SU-DHL-6 (cell line): ENCODE measurements at regions not wholly inside any gene's neighbourhood (a gene's known extent, or its start where the extent isn't known, plus 50 kb on each side); places are given as distances from the start of the nearest gene placed in this dataset.

Experiments used
- H2AFZ ChIP-seq: fragments of 200-600 bp; sonication (generic); 2 replicates; pipeline ENCODE4 v1.6.1; 2014; ENCODE audit warnings: low read depth, mild to moderate bottlenecking, moderate library complexity, mixed read lengths, antibody characterized with exemption, low read length; ENCODE audit not compliant: severe bottlenecking
- H3F3A ChIP-seq: fragments of 200-600 bp; shearing (Covaris generic); 2 replicates; pipeline ENCODE4 v1.6.0; 2016; ENCODE audit warnings: antibody characterized with exemption, mild to moderate bottlenecking; ENCODE audit not compliant: insufficient read depth
- H3K27ac ChIP-seq: fragments of 200-600 bp; sonication (generic); 2 replicates; pipeline ENCODE4 v1.5.1; 2016; ENCODE audit warnings: low read depth, mild to moderate bottlenecking, low read length, moderate library complexity, mixed read lengths
- H3K27me3 ChIP-seq: fragments of 200-600 bp; sonication (generic), shearing (Covaris generic); 2 replicates; pipeline ENCODE4 v1.6.0; 2014; ENCODE audit warnings: mild to moderate bottlenecking, low read length
- H3K36me3 ChIP-seq: fragments of 200-600 bp; sonication (generic); 2 replicates; pipeline ENCODE4 v1.6.1; 2014; ENCODE audit warnings: mild to moderate bottlenecking, low read length, mixed read lengths
- H3K4me2 ChIP-seq: fragments of 300-600, 200-600 bp; shearing (Covaris generic), sonication (generic); 2 replicates; pipeline ENCODE4 v1.6.0; 2014; ENCODE audit warnings: low read length, low read depth, mild to moderate bottlenecking; ENCODE audit not compliant: poor library complexity, severe bottlenecking
- H3K4me3 ChIP-seq: fragments of 200-600 bp; sonication (generic); 2 replicates; pipeline ENCODE4 v1.5.1; 2014; ENCODE audit warnings: antibody characterized with exemption, low read length, mild to moderate bottlenecking, mixed read lengths; ENCODE audit not compliant: insufficient read depth, poor library complexity, severe bottlenecking
- H3K79me2 ChIP-seq: fragments of 200-600 bp; sonication (generic); 2 replicates; pipeline ENCODE4 v1.6.1; 2014; ENCODE audit warnings: mild to moderate bottlenecking, low read length, moderate library complexity; ENCODE audit not compliant: insufficient read depth
- H3K9ac ChIP-seq: fragments of 200-600 bp; sonication (generic); 2 replicates; pipeline ENCODE4 v1.7.0; 2014; ENCODE audit warnings: mild to moderate bottlenecking, low read length
- H3K9me2 ChIP-seq: fragments of 200-600 bp; sonication (generic); replicated peaks from 2 replicates; pipeline ENCODE4 v1.6.1; 2014; ENCODE audit warnings: low read length; ENCODE audit not compliant: insufficient read depth
- H3K9me3 ChIP-seq: fragments of 200-600 bp; sonication (generic); 2 replicates; pipeline ENCODE4 v1.6.1; 2014; ENCODE audit warnings: low read length, mixed read lengths; ENCODE audit not compliant: insufficient read depth
- H4K20me1 ChIP-seq: fragments of 200-600 bp; sonication (generic); 2 replicates; pipeline ENCODE4 v1.6.1; 2014; ENCODE audit warnings: low read depth, mild to moderate bottlenecking, antibody characterized with exemption, low read length, moderate library complexity, mixed read lengths
- EZH2phosphoT487 ChIP-seq: fragments of 200-600 bp; sonication (generic), shearing (Covaris generic); conservative IDR thresholded peaks from 2 replicates; pipeline ENCODE4 v1.6.1; 2018; ENCODE audit warnings: mild to moderate bottlenecking, antibody characterized with exemption, low read length, moderate library complexity, mixed read lengths
- TF ChIP-seq, protein P1 (sequence below): fragments of 200-600 bp; sonication (generic); IDR thresholded peaks from one replicate; pipeline ENCODE4 v1.5.1; 2017; ENCODE audit warnings: antibody characterized with exemption, mild to moderate bottlenecking, low read length, moderate library complexity; ENCODE audit not compliant: insufficient read depth, poor library complexity, severe bottlenecking

DNA sequence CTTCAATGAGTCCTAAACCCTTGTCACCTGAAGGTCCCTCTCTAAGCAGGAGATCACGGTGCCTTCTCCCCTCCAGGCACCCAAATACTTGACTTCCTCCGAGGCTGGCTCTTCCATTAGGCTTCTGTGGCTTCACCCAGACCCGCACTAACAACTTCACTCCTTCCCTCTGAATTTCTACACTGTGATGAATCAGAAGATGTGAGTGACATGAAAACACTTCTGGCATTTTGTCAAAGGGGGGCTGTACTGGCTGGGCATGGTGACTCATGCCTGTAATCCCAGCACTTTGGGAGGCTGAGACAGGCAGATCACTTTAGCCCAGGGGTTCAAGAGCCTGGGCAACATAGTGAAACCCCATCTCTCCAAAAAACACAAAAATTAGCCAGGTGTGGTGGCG, 72.6 kb upstream of the CNEP1R1 start:
- TF ChIP-seq, protein P1, sequence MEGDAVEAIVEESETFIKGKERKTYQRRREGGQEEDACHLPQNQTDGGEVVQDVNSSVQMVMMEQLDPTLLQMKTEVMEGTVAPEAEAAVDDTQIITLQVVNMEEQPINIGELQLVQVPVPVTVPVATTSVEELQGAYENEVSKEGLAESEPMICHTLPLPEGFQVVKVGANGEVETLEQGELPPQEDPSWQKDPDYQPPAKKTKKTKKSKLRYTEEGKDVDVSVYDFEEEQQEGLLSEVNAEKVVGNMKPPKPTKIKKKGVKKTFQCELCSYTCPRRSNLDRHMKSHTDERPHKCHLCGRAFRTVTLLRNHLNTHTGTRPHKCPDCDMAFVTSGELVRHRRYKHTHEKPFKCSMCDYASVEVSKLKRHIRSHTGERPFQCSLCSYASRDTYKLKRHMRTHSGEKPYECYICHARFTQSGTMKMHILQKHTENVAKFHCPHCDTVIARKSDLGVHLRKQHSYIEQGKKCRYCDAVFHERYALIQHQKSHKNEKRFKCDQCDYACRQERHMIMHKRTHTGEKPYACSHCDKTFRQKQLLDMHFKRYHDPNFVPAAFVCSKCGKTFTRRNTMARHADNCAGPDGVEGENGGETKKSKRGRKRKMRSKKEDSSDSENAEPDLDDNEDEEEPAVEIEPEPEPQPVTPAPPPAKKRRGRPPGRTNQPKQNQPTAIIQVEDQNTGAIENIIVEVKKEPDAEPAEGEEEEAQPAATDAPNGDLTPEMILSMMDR: no peak
- TF ChIP-seq EZH2phosphoT487: no peak
- no peaks in the 10 kb centered on the region for H4K20me1 ChIP-seq
- H3K27ac ChIP-seq: no peak overlapping the region
- no peaks in the 10 kb centered on the region for H3K9me3 ChIP-seq
- no peaks in the 10 kb centered on the region for H3F3A ChIP-seq
- H3K4me3 ChIP-seq: no peak overlapping the region
- H3K79me2 ChIP-seq: no peaks in the 10 kb centered on the region
- no peak overlapping the region for H2AFZ ChIP-seq
- H3K9ac ChIP-seq: no peak overlapping the region
- no peaks in the 10 kb centered on the region for H3K9me2 ChIP-seq
- no peak overlapping the region for H3K4me2 ChIP-seq
- no peaks in the 10 kb centered on the region for H3K36me3 ChIP-seq
- H3K27me3 ChIP-seq: no peaks in the 10 kb centered on the region

DNA sequence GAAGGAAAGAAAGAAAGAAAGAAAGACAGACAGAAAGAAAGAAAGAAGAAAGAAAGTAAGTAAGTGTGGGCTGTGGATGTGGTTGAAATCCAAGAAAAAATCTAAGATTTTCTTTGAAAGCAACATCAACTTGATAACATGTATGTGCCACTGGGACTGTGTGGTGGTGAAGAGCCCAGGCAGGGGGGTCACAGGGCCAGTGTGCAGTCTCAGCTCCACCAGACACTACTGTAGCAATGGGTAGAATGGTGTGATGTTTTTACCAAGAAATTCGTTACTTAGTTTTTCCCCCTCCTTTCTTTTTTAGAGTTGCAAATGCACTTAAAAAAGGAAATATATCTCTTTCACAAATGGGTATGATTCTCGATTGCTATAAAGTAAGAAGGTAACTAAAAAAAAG, 71.9 kb upstream of the CNEP1R1 start:
- no peaks in the 10 kb centered on the region for H3F3A ChIP-seq
- H3K36me3 ChIP-seq: no peaks in the 10 kb centered on the region
- no peaks in the 10 kb centered on the region for H3K9me2 ChIP-seq
- H3K79me2 ChIP-seq: no peaks in the 10 kb centered on the region
- TF ChIP-seq, protein P1: no peak
- no peak for TF ChIP-seq EZH2phosphoT487
- H3K4me2 ChIP-seq: no peak overlapping the region
- no peak overlapping the region for H2AFZ ChIP-seq
- H3K4me3 ChIP-seq: no peak overlapping the region
- H3K27ac ChIP-seq: no peak overlapping the region
- H3K9ac ChIP-seq: no peak overlapping the region
- no peaks in the 10 kb centered on the region for H3K27me3 ChIP-seq
- H3K9me3 ChIP-seq: no peaks in the 10 kb centered on the region
- no peaks in the 10 kb centered on the region for H4K20me1 ChIP-seq

DNA sequence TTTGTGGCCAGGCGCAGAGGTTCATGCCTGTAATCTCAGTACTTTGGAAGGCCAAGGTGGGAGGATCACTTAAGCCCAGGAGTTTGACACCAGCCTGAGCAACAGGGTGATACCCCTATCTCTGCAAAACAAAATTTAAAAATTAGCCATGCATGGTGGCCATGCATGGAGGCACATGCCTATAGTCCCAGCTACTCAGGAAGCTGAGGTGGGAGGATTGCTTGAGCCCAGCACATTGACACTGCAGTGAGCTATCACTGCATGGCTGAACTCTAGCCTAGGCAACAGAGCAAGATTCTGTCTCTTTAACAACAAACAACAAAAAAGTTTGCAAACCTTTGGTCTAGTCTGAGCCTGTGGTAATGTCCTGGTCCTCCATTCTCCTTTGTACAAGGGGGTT, 69.2 kb upstream of the CNEP1R1 start:
- Histone ChIP-seq H3K79me2 (no peaks in the 10 kb centered on the region), H3K4me2 (no peak overlapping the region), H3K9me2 (no peaks in the 10 kb centered on the region), H3F3A (no peaks in the 10 kb centered on the region), H3K4me3 (no peak overlapping the region), H3K27ac (no peak overlapping the region), H3K36me3 (no peaks in the 10 kb centered on the region), H3K9ac (no peak overlapping the region), H3K27me3 (no peaks in the 10 kb centered on the region), H4K20me1 (no peaks in the 10 kb centered on the region), H2AFZ (no peak overlapping the region), H3K9me3 (no peaks in the 10 kb centered on the region)
- TF ChIP-seq, protein P1: no peak
- no peak for TF ChIP-seq EZH2phosphoT487
